ENCODE measurements at regions not wholly inside any gene's neighbourhood (a gene's known extent, or its start where the extent isn't known, plus 50 kb on each side); places are given as distances from the start of the nearest gene placed in this dataset.

- Histone ChIP-seq H3K36me3 (ENCODE audit: insufficient read depth, low read length) (no peaks in the 10 kb centered on the region), H3K4me3 (ENCODE audit: low read length) (no peak overlapping the region), H3K27me3 (ENCODE audit: insufficient read depth, low read length) (no peaks in the 10 kb centered on the region), H2AFZ (ENCODE audit: low read depth, low read length) (no peak overlapping the region), H3K9me3 (ENCODE audit: low read length) (no peaks in the 10 kb centered on the region), H3K4me1 (ENCODE audit: insufficient read depth, low read length) (no peaks in the 10 kb centered on the region)
Measured at GRCh38 chr2:104493698-104494097, 360.2 kb upstream of the POU3F3 start.

GRCh38 chr2:104501342-104501741, 352.6 kb upstream of the POU3F3 start:
- H3K4me1 ChIP-seq (ENCODE audit: insufficient read depth, low read length) = peaks cover 29% of the 10 kb centered on the region
- H3K9me3 ChIP-seq (ENCODE audit: low read length) = no peaks in the 10 kb centered on the region
- no peaks in the 10 kb centered on the region for H3K27me3 ChIP-seq (ENCODE audit: insufficient read depth, low read length)
- H3K4me3 ChIP-seq (ENCODE audit: low read length) = no peak overlapping the region
- H3K36me3 ChIP-seq (ENCODE audit: insufficient read depth, low read length) = no peaks in the 10 kb centered on the region
- no peak overlapping the region for H2AFZ ChIP-seq (ENCODE audit: low read depth, low read length)

- Histone ChIP-seq H3K9me3 (ENCODE audit: low read length) (no peaks in the 10 kb centered on the region), H3K4me1 (ENCODE audit: insufficient read depth, low read length) (peaks cover 29% of the 10 kb centered on the region), H3K36me3 (ENCODE audit: insufficient read depth, low read length) (no peaks in the 10 kb centered on the region), H3K27me3 (ENCODE audit: insufficient read depth, low read length) (no peaks in the 10 kb centered on the region), H3K4me3 (ENCODE audit: low read length) (no peak overlapping the region), H2AFZ (ENCODE audit: low read depth, low read length) (no peak overlapping the region)
Measured at GRCh38 chr2:104501929-104502328, 352.0 kb upstream of the POU3F3 start.

- no peak overlapping the region for H3K4me3 ChIP-seq (ENCODE audit: low read length)
- no peaks in the 10 kb centered on the region for H3K36me3 ChIP-seq (ENCODE audit: insufficient read depth, low read length)
- H2AFZ ChIP-seq (ENCODE audit: low read depth, low read length) = no peak overlapping the region
- H3K9me3 ChIP-seq (ENCODE audit: low read length) = no peaks in the 10 kb centered on the region
- peaks cover 29% of the 10 kb centered on the region for H3K4me1 ChIP-seq (ENCODE audit: insufficient read depth, low read length)
- no peaks in the 10 kb centered on the region for H3K27me3 ChIP-seq (ENCODE audit: insufficient read depth, low read length)
Measured at GRCh38 chr2:104502901-104503300, 351.0 kb upstream of the POU3F3 start.

- Histone ChIP-seq H3K9me3 (ENCODE audit: low read length) (no peaks in the 10 kb centered on the region), H2AFZ (ENCODE audit: low read depth, low read length) (no peak overlapping the region), H3K27me3 (ENCODE audit: insufficient read depth, low read length) (no peaks in the 10 kb centered on the region), H3K36me3 (ENCODE audit: insufficient read depth, low read length) (no peaks in the 10 kb centered on the region), H3K4me1 (ENCODE audit: insufficient read depth, low read length) (peaks cover 29% of the 10 kb centered on the region), H3K4me3 (ENCODE audit: low read length) (no peak overlapping the region)
Measured at GRCh38 chr2:104504331-104505073, 349.4 kb upstream of the POU3F3 start.

- no peaks in the 10 kb centered on the region for H3K27me3 ChIP-seq (ENCODE audit: insufficient read depth, low read length)
- H3K4me3 ChIP-seq (ENCODE audit: low read length) = no peak overlapping the region
- no peak overlapping the region for H2AFZ ChIP-seq (ENCODE audit: low read depth, low read length)
- peaks cover 7% of the 10 kb centered on the region for H3K4me1 ChIP-seq (ENCODE audit: insufficient read depth, low read length)
- H3K9me3 ChIP-seq (ENCODE audit: low read length) = no peaks in the 10 kb centered on the region
- no peaks in the 10 kb centered on the region for H3K36me3 ChIP-seq (ENCODE audit: insufficient read depth, low read length)
Measured at GRCh38 chr2:104518256-104518655, 335.7 kb upstream of the POU3F3 start.

- H3K27me3 ChIP-seq (ENCODE audit: insufficient read depth, low read length) = no peaks in the 10 kb centered on the region
- no peaks in the 10 kb centered on the region for H3K36me3 ChIP-seq (ENCODE audit: insufficient read depth, low read length)
- H3K4me3 ChIP-seq (ENCODE audit: low read length) = no peak overlapping the region
- no peak overlapping the region for H2AFZ ChIP-seq (ENCODE audit: low read depth, low read length)
- no peaks in the 10 kb centered on the region for H3K9me3 ChIP-seq (ENCODE audit: low read length)
- H3K4me1 ChIP-seq (ENCODE audit: insufficient read depth, low read length) = peaks cover 7% of the 10 kb centered on the region
Measured at GRCh38 chr2:104521247-104521646, 332.7 kb upstream of the POU3F3 start.

- Histone ChIP-seq H3K9me3 (ENCODE audit: low read length) (no peaks in the 10 kb centered on the region), H3K4me3 (ENCODE audit: low read length) (no peak overlapping the region), H3K4me1 (ENCODE audit: insufficient read depth, low read length) (peaks cover 7% of the 10 kb centered on the region), H3K36me3 (ENCODE audit: insufficient read depth, low read length) (no peaks in the 10 kb centered on the region), H3K27me3 (ENCODE audit: insufficient read depth, low read length) (no peaks in the 10 kb centered on the region), H2AFZ (ENCODE audit: low read depth, low read length) (no peak overlapping the region)
Measured at GRCh38 chr2:104523921-104524320, 330.0 kb upstream of the POU3F3 start.

GRCh38 chr2:104528101-104528500, 325.8 kb upstream of the POU3F3 start:
- Histone ChIP-seq H3K4me1 (ENCODE audit: insufficient read depth, low read length) (no peaks in the 10 kb centered on the region), H3K27me3 (ENCODE audit: insufficient read depth, low read length) (no peaks in the 10 kb centered on the region), H3K4me3 (ENCODE audit: low read length) (no peak overlapping the region), H2AFZ (ENCODE audit: low read depth, low read length) (no peak overlapping the region), H3K9me3 (ENCODE audit: low read length) (no peaks in the 10 kb centered on the region), H3K36me3 (ENCODE audit: insufficient read depth, low read length) (no peaks in the 10 kb centered on the region)

GRCh38 chr2:104531122-104531521, 322.8 kb upstream of the POU3F3 start:
- H3K9me3 ChIP-seq (ENCODE audit: low read length) = peaks cover 2% of the 10 kb centered on the region
- no peak overlapping the region for H2AFZ ChIP-seq (ENCODE audit: low read depth, low read length)
- no peaks in the 10 kb centered on the region for H3K4me1 ChIP-seq (ENCODE audit: insufficient read depth, low read length)
- no peaks in the 10 kb centered on the region for H3K27me3 ChIP-seq (ENCODE audit: insufficient read depth, low read length)
- H3K36me3 ChIP-seq (ENCODE audit: insufficient read depth, low read length) = no peaks in the 10 kb centered on the region
- no peak overlapping the region for H3K4me3 ChIP-seq (ENCODE audit: low read length)

GRCh38 chr2:104537116-104537515, 316.8 kb upstream of the POU3F3 start:
- Histone ChIP-seq H3K4me1 (ENCODE audit: insufficient read depth, low read length) (peaks cover 6% of the 10 kb centered on the region), H3K9me3 (ENCODE audit: low read length) (peaks cover 2% of the 10 kb centered on the region), H3K36me3 (ENCODE audit: insufficient read depth, low read length) (no peaks in the 10 kb centered on the region), H3K4me3 (ENCODE audit: low read length) (no peak overlapping the region), H2AFZ (ENCODE audit: low read depth, low read length) (no peak overlapping the region), H3K27me3 (ENCODE audit: insufficient read depth, low read length) (no peaks in the 10 kb centered on the region)

GRCh38 chr2:104538077-104538476, 315.8 kb upstream of the POU3F3 start:
- Histone ChIP-seq H3K4me1 (ENCODE audit: insufficient read depth, low read length) (peaks cover 6% of the 10 kb centered on the region), H3K36me3 (ENCODE audit: insufficient read depth, low read length) (no peaks in the 10 kb centered on the region), H2AFZ (ENCODE audit: low read depth, low read length) (no peak overlapping the region)

GRCh38 chr2:104539649-104540048, 314.3 kb upstream of the POU3F3 start:
- Histone ChIP-seq H3K4me3 (ENCODE audit: low read length) (no peak overlapping the region), H3K27me3 (ENCODE audit: insufficient read depth, low read length) (no peaks in the 10 kb centered on the region), H3K4me1 (ENCODE audit: insufficient read depth, low read length) (peaks cover 6% of the 10 kb centered on the region), H2AFZ (ENCODE audit: low read depth, low read length) (no peak overlapping the region), H3K36me3 (ENCODE audit: insufficient read depth, low read length) (no peaks in the 10 kb centered on the region), H3K9me3 (ENCODE audit: low read length) (no peaks in the 10 kb centered on the region)

More at GRCh38 chr2:104538077-104538476, 315.8 kb upstream of the POU3F3 start:
- Histone ChIP-seq H3K27me3 (ENCODE audit: insufficient read depth, low read length) (no peaks in the 10 kb centered on the region), H3K4me3 (ENCODE audit: low read length) (no peak overlapping the region), H3K9me3 (ENCODE audit: low read length) (peaks cover 2% of the 10 kb centered on the region)

GRCh38 chr2:104545055-104545454, 308.9 kb upstream of the POU3F3 start:
- Histone ChIP-seq H3K9me3 (ENCODE audit: low read length) (no peaks in the 10 kb centered on the region), H2AFZ (ENCODE audit: low read depth, low read length) (no peak overlapping the region), H3K4me3 (ENCODE audit: low read length) (no peak overlapping the region), H3K36me3 (ENCODE audit: insufficient read depth, low read length) (no peaks in the 10 kb centered on the region), H3K27me3 (ENCODE audit: insufficient read depth, low read length) (no peaks in the 10 kb centered on the region), H3K4me1 (ENCODE audit: insufficient read depth, low read length) (no peaks in the 10 kb centered on the region)

Measured in neuron (in vitro differentiated cells).